ENCODE measurements at regions not wholly inside any gene's neighbourhood (a gene's known extent, or its start where the extent isn't known, plus 50 kb on each side); places are given as distances from the start of the nearest gene placed in this dataset.

DNA sequence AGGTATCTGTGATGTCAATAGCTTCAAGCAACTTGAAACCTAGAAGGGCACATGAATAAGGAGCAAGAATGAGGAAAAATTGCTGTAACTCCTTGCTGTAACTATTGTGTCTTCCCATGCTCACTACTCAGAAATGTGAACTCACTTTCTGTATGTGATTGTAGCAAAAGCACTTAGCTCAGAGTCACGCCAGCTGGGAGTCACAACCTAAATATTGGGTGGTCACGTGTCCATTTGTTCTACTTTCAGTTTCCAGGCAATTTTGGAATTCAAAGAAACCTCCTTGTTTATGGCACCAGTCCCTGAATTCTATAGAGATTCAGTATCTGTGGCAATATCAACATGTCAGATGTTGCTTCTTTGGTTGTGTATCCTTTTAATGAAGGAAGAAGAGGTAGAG, 241.6 kb upstream of the AZI2 start:
- H3K36me3 Mint-ChIP-seq (ENCODE audit: low read depth), result peaks cover 3% of the 10 kb centered on the region
- no peaks in the 10 kb centered on the region for H3K9me3 Mint-ChIP-seq
- no peak overlapping the region for H3K27ac Mint-ChIP-seq (ENCODE audit: unreplicated experiment)
- H3K4me3 Mint-ChIP-seq, result no peak overlapping the region
- no peaks in the 10 kb centered on the region for H3K27me3 Mint-ChIP-seq (ENCODE audit: low read depth)
- H3K4me1 Mint-ChIP-seq, result peaks cover 11% of the 10 kb centered on the region
- DNase-seq (ENCODE audit: low read depth, low spot score), result no peak
- TF ChIP-seq, protein P1, sequence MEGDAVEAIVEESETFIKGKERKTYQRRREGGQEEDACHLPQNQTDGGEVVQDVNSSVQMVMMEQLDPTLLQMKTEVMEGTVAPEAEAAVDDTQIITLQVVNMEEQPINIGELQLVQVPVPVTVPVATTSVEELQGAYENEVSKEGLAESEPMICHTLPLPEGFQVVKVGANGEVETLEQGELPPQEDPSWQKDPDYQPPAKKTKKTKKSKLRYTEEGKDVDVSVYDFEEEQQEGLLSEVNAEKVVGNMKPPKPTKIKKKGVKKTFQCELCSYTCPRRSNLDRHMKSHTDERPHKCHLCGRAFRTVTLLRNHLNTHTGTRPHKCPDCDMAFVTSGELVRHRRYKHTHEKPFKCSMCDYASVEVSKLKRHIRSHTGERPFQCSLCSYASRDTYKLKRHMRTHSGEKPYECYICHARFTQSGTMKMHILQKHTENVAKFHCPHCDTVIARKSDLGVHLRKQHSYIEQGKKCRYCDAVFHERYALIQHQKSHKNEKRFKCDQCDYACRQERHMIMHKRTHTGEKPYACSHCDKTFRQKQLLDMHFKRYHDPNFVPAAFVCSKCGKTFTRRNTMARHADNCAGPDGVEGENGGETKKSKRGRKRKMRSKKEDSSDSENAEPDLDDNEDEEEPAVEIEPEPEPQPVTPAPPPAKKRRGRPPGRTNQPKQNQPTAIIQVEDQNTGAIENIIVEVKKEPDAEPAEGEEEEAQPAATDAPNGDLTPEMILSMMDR (conservative IDR thresholded peaks at IDR 0.05), result no peak

DNA sequence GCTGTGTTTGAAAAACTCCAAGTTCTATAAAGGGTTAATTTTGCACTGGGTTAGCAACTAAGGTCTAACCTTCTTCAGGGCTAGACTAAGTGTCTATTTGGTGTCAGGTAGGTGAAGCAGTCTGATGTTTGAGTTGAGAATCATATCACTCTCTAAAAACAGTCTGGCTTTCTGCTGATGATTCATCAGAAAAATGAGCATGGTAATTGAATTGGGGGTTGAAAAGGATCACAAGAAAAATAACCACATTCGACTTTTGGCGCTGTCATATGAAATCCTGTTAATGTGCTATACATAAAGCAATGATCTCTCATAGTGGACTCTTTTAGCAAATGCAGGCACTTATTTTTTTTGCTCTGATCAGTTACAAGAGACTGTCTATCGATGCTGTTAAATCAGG, 242.2 kb upstream of the AZI2 start:
- TF ChIP-seq, protein P1 (conservative IDR thresholded peaks at IDR 0.05), result no peak
- peaks cover 3% of the 10 kb centered on the region for H3K36me3 Mint-ChIP-seq (ENCODE audit: low read depth)
- no peaks in the 10 kb centered on the region for H3K27me3 Mint-ChIP-seq (ENCODE audit: low read depth)
- H3K4me1 Mint-ChIP-seq, result peaks cover 11% of the 10 kb centered on the region
- H3K27ac Mint-ChIP-seq (ENCODE audit: unreplicated experiment), result no peak overlapping the region
- DNase-seq (ENCODE audit: low read depth, low spot score), result no peak
- no peaks in the 10 kb centered on the region for H3K9me3 Mint-ChIP-seq
- no peak overlapping the region for H3K4me3 Mint-ChIP-seq

DNA sequence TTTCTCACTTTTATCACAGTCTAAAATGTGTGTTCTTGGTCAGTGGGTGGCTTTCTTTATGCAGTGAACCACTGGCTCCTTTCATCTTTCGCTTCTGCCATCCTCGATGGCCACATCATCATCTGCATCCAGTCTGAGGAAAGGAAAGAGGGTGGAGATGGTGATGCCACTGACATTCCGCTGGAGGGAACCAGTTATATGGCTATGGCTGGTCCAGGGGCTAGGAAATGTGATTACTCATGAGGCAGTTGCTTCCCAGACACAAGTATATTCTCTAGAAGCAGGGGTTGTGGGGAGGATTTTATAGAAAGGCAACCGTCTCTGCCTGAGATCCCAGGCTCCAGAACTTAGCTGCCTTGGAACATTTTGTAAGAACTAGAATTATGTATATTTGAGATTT, 246.7 kb upstream of the AZI2 start:
- Mint-ChIP-seq H3K27me3 (ENCODE audit: low read depth) (no peaks in the 10 kb centered on the region), H3K36me3 (ENCODE audit: low read depth) (no peaks in the 10 kb centered on the region), H3K27ac (ENCODE audit: unreplicated experiment) (peak overlapping the region; percentile 30), H3K4me1 (no peaks in the 10 kb centered on the region), H3K9me3 (no peaks in the 10 kb centered on the region), H3K4me3 (no peak overlapping the region)
- TF ChIP-seq, protein P1 (conservative IDR thresholded peaks at IDR 0.05), result no peak
- no peak for DNase-seq (ENCODE audit: low read depth, low spot score)

DNA sequence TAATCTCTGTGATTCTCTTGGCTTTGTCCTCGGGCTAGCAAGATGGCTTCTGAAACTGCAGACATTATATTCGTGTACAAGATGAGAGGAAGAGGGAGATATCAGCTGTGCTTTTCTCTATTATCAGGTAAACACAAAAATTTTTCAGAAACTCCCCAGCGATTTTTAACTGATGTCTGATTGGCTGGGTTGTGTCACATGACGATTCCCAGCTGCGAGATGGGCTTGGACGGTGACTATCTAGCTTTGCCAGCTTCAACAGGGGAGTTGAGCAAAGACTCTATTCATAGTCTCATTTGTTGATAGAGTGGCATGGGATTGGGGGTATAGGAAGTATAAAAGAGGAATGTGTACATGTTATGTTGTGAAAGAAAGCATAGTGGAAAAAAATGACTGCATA, 248.8 kb upstream of the AZI2 start:
- Mint-ChIP-seq H3K4me1 (no peaks in the 10 kb centered on the region), H3K27me3 (ENCODE audit: low read depth) (no peaks in the 10 kb centered on the region), H3K4me3 (no peak overlapping the region), H3K27ac (ENCODE audit: unreplicated experiment) (no peak overlapping the region), H3K36me3 (ENCODE audit: low read depth) (no peaks in the 10 kb centered on the region), H3K9me3 (no peaks in the 10 kb centered on the region)
- TF ChIP-seq, protein P1 (conservative IDR thresholded peaks at IDR 0.05), result no peak
- no peak for DNase-seq (ENCODE audit: low read depth, low spot score)

DNA sequence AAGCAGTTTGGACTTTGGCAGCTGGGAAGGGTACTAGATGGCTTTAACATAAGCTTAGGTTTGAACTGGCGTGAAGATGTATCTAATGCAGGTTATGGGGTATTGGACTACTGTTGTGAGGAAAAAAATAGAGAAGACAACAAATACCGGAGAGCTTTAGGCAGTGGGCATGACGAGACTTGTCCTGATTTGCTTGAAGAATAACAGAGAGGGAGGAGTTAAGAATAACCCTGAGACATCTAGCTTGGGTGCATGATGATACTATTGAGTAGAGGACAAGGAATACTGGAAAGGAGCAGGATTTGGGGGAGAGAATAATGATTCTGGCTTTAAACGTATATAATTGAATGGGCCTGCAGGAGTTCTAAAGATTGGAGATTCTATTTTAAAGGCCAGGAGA, 249.5 kb upstream of the AZI2 start:
- TF ChIP-seq, protein P1 (conservative IDR thresholded peaks at IDR 0.05), result no peak
- H3K36me3 Mint-ChIP-seq (ENCODE audit: low read depth), result no peaks in the 10 kb centered on the region
- H3K4me3 Mint-ChIP-seq, result no peak overlapping the region
- DNase-seq (ENCODE audit: low read depth, low spot score), result no peak
- no peak overlapping the region for H3K27ac Mint-ChIP-seq (ENCODE audit: unreplicated experiment)
- H3K27me3 Mint-ChIP-seq (ENCODE audit: low read depth), result no peaks in the 10 kb centered on the region
- H3K9me3 Mint-ChIP-seq, result no peaks in the 10 kb centered on the region
- H3K4me1 Mint-ChIP-seq, result no peaks in the 10 kb centered on the region

DNA sequence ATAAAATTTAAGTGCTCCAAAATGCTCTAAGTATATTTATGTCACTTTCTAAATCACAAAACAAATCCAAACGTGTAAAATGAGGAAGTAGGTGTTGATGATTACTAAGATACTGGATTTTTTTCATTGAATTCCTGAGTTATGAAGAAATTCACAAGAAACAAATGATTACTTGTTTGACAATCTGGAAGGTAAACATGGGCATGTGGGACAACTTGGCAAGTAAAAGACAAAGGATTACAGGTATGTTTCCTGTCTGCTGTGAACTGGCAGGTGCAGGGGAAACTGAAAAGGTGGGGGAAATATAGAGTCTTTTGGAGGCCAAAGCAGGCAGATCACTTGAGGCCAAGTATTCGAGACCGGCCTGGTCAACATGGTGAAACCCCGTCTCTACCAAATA, 252.7 kb upstream of the AZI2 start:
- Mint-ChIP-seq H3K27me3 (ENCODE audit: low read depth) (no peaks in the 10 kb centered on the region), H3K9me3 (no peaks in the 10 kb centered on the region), H3K4me1 (no peaks in the 10 kb centered on the region), H3K27ac (ENCODE audit: unreplicated experiment) (no peak overlapping the region), H3K36me3 (ENCODE audit: low read depth) (no peaks in the 10 kb centered on the region), H3K4me3 (no peak overlapping the region)
- TF ChIP-seq, protein P1 (conservative IDR thresholded peaks at IDR 0.05), result no peak
- no peak for DNase-seq (ENCODE audit: low read depth, low spot score)
